K562 (cell line): ENCODE measurements at regions not wholly inside any gene's neighbourhood (a gene's known extent, or its start where the extent isn't known, plus 50 kb on each side); places are given as distances from the start of the nearest gene placed in this dataset.

ENCODE experiments used
- ATAC-seq: fragments of 200-7000 bp; cut with Tn5 transposase; 3 replicates; pipeline ENCODE4 v1.9.1; 2020; ENCODE audit warnings: moderate library complexity
- BruUV-seq: library from RNA; stranded (reverse); fragments of 400-500 nt; replicated peaks from 2 replicates; lab custom pipeline; 2021; lab: Mats Ljungman, UMichigan
- CTCF ChIA-PET: fragments of 300-600 bp; formaldehyde crosslinking; extraction: SDS; loops from one replicate; lab custom pipeline; 2021; ENCODE audit warnings: low intra/inter-chr PET ratio; lab: Yijun Ruan, JAX
- POLR2A ChIA-PET: fragments of 300-600, 350-650 bp; sonication (Branson Sonifier 250); formaldehyde crosslinking; extraction: SDS; loops from one replicate; lab custom pipeline; 2021; ENCODE audit warnings: antibody characterized with exemption, inconsistent platforms; lab: Yijun Ruan, JAX
- DNase-seq, 4 experiments: peaks; one replicate each; pipeline versions ENCODE4 v3.0.0 to v3.0.0-alpha.2; 2011 to 2018; ENCODE audit warnings: low spot score in 3 of 4, mixed read lengths in 3 of 4; ENCODE audit errors: extremely low read depth in 1 of 4
- FAIRE-seq: peaks from 2 replicates; lab custom pipeline; 2011; peaks lifted over from hg19 to GRCh38; lab: Jason Lieb, UNC
- H2AFZ ChIP-seq: 2 replicates; pipeline ENCODE4 v1.6.0; 2011; ENCODE audit warnings: low read depth, low read length, control low read depth, inconsistent platforms
- H3K27ac ChIP-seq: fragments of 200-600 bp; 3 replicates; pipeline ENCODE4 v1.8.0; 2011; ENCODE audit warnings: low read depth, mild to moderate bottlenecking, control low read depth, inconsistent platforms, low read length, moderate library complexity, mixed read lengths; ENCODE audit errors: extremely low read depth
- H3K27me3 ChIP-seq, 2 experiments: fragments of 300-600 bp in 1 of 2; 2 replicates in 1 of 2; 3 replicates in 1 of 2; pipeline versions ENCODE4 v1.6.0 to v1.8.0; 2011; ENCODE audit warnings: inconsistent platforms in 2 of 2, low read length in 2 of 2, mild to moderate bottlenecking in 1 of 2, mixed read lengths in 1 of 2, moderate library complexity in 1 of 2; ENCODE audit not compliant: control insufficient read depth in 2 of 2, insufficient read depth in 2 of 2
- H3K36me3 ChIP-seq: fragments of 300-600 bp; 3 replicates; pipeline ENCODE4 v1.8.0; 2011; ENCODE audit warnings: mild to moderate bottlenecking, low read length, inconsistent platforms; ENCODE audit not compliant: control insufficient read depth, insufficient read depth
- H3K4me1 ChIP-seq, 2 experiments: fragments of 200-600 bp in 1 of 2; replicated peaks in 1 of 2; 2 replicates in 1 of 2; 3 replicates in 1 of 2; pipeline versions ENCODE4 v1.5.1 to v1.8.0; 2011; ENCODE audit warnings: inconsistent platforms in 2 of 2, low read length in 2 of 2, mild to moderate bottlenecking in 1 of 2, mixed read lengths in 1 of 2, moderate library complexity in 1 of 2; ENCODE audit not compliant: control insufficient read depth in 2 of 2, insufficient read depth in 2 of 2
- H3K4me2 ChIP-seq: 2 replicates; pipeline ENCODE4 v1.6.1; 2011; ENCODE audit warnings: low read length, control low read depth, inconsistent platforms, mixed read lengths; ENCODE audit not compliant: insufficient read depth
- H3K4me3 ChIP-seq: fragments of 200-600 bp; sonication (generic), shearing (Covaris generic); 2 replicates; pipeline ENCODE4 v1.5.1; 2016; ENCODE audit warnings: control low read depth, inconsistent platforms
- H3K79me2 ChIP-seq: fragments of 200-600 bp; 3 replicates; pipeline ENCODE4 v1.8.0; 2011; ENCODE audit warnings: low read length, inconsistent platforms; ENCODE audit not compliant: control insufficient read depth, insufficient read depth
- H3K9ac ChIP-seq, 2 experiments: 2 replicates each; pipeline versions ENCODE4 v1.6.0 to v1.6.1; 2011; ENCODE audit warnings: low read depth in 2 of 2, low read length in 2 of 2, control low read depth in 1 of 2, inconsistent platforms in 1 of 2, mild to moderate bottlenecking in 1 of 2, mixed read lengths in 1 of 2; ENCODE audit not compliant: insufficient read depth in 1 of 2
- H3K9me1 ChIP-seq: one replicate; pipeline ENCODE4 v1.6.0; 2011; ENCODE audit warnings: inconsistent platforms, mild to moderate bottlenecking, low read length, moderate library complexity; ENCODE audit not compliant: control insufficient read depth, insufficient read depth
- H3K9me3 ChIP-seq: replicated peaks from 2 replicates; pipeline ENCODE4 v1.5.1; 2011; ENCODE audit warnings: low read depth, low read length, inconsistent platforms; ENCODE audit not compliant: control insufficient read depth, insufficient read depth
- H4K20me1 ChIP-seq: replicated peaks from 2 replicates; pipeline ENCODE4 v1.6.1; 2011; ENCODE audit warnings: low read length, inconsistent platforms, mixed read lengths; ENCODE audit not compliant: control insufficient read depth, insufficient read depth
- CAMTA2 ChIP-seq: fragments of 250-450 bp; sonication (Bioruptor Pico); conservative IDR thresholded peaks from 2 replicates; pipeline ENCODE4 v1.5.1; 2022
- HBP1 ChIP-seq: fragments of 450-650 bp; formaldehyde crosslinking; IDR thresholded peaks from 2 replicates; pipeline ENCODE4 v1.4.0; 2022; ENCODE audit warnings: missing genetic modification characterization
- HNRNPH1 ChIP-seq: fragments of 200-400 bp; formaldehyde crosslinking; optimal IDR thresholded peaks from 2 replicates; pipeline ENCODE3; 2017; ENCODE audit warnings: low read depth, mild to moderate bottlenecking, low read length, moderate library complexity
- JUN ChIP-seq, 2 experiments: sonication (generic) in 1 of 2; formaldehyde crosslinking in 1 of 2; IDR thresholded peaks; 2 replicates each; pipeline versions ENCODE4 v1.6.1 to v1.8.0; 2012 to 2022; ENCODE audit warnings: borderline replicate concordance in 2 of 2, mild to moderate bottlenecking in 2 of 2, improper control_type of control experiment in 1 of 2, low read depth in 1 of 2, low read length in 1 of 2, missing genetic modification reagents in 1 of 2
- L3MBTL2 ChIP-seq: fragments of 450-650 bp; IDR thresholded peaks from 2 replicates; pipeline ENCODE4 v1.6.1; 2016; ENCODE audit warnings: mild to moderate bottlenecking, moderate library complexity
- MGA ChIP-seq: fragments of 450-650 bp; IDR thresholded peaks from 2 replicates; pipeline ENCODE4 v1.6.1; 2016; ENCODE audit warnings: mild to moderate bottlenecking, moderate library complexity
- MYNN ChIP-seq, 2 experiments: sonication (generic); formaldehyde crosslinking in 1 of 2; IDR thresholded peaks; 2 replicates each; pipeline versions ENCODE4 v1.5.0 to v1.6.1; 2016 to 2020; ENCODE audit warnings: antibody characterized with exemption in 1 of 2, missing genetic modification reagents in 1 of 2
- TRIM24 ChIP-seq, 2 experiments: fragments of 450-650 bp; IDR thresholded peaks; 2 replicates each; pipeline ENCODE4 v1.6.1; 2016
- WGBS: fragments of 100-300 bp; shearing (Covaris generic); methylation state at CpG from one replicate; pipeline ENCODE4 v1.1.6; 2016; ENCODE audit warnings: low coverage, mixed read lengths; ENCODE audit not compliant: insufficient coverage; ENCODE audit errors: missing lambda C conversion rate; 5-methylcytosine and 5-hydroxymethylcytosine counted together
- in situ Hi-C: fragments of 300-500 bp; cut with MboI; formaldehyde crosslinking; loops from 4 replicates; pipeline ENCODE4 v1.15.0; 2018; ENCODE audit warnings: inconsistent platforms, mixed read lengths
- intact Hi-C: fragments of 100-400 bp; cut with micrococcal nuclease; formaldehyde crosslinking; loops from 2 replicates; pipeline ENCODE4 v1.14.2; 2022

GRCh38 chrX:2145692-2146367 lies 354.9 kb downstream of the DHRSX start:
- H3K79me2 ChIP-seq = no peaks in the 10 kb centered on the region
- FAIRE-seq (no peak), ATAC-seq (no peak), DNase-seq (no peak)
- in situ Hi-C loops = loop anchor here (25.0 kb wide), 1 partner anchor 834 kb away; no protein-coding TSS in a partner anchor
- no peaks in the 10 kb centered on the region for H3K9me1 ChIP-seq
- 2% methylated on average over 12 of the region's 14 CpGs for WGBS
- no peaks in the 10 kb centered on the region for H3K27me3 ChIP-seq
- no peak overlapping the region for H3K27ac ChIP-seq
- H3K9ac ChIP-seq = no peak overlapping the region
- CTCF ChIA-PET = no interaction called here
- no peak overlapping the region for H3K4me3 ChIP-seq
- H3K36me3 ChIP-seq = no peaks in the 10 kb centered on the region
- BruUV-seq = no TSS peak
- H3K9me3 ChIP-seq = no peaks in the 10 kb centered on the region
- POLR2A ChIA-PET = no interaction called here
- H4K20me1 ChIP-seq = no peaks in the 10 kb centered on the region
- H3K4me1 ChIP-seq = no peaks in the 10 kb centered on the region
- no peak overlapping the region for H3K4me2 ChIP-seq
- intact Hi-C loops = no loop called here
- H2AFZ ChIP-seq = no peak overlapping the region
- TF ChIP-seq TRIM24 (IDR thresholded peaks at IDR 0.05) (no peak), L3MBTL2 (no peak), HBP1 (no peak), JUN (IDR thresholded peaks at IDR 0.05; ENCODE audit: borderline replicate concordance, low read depth, low read length) (no peak), JUN (CRISPR knock-in tag; IDR thresholded peaks at IDR 0.05; ENCODE audit: borderline replicate concordance) (no peak), HNRNPH1 (no peak), MGA (no peak), MYNN (IDR thresholded peaks at IDR 0.05) (no peak), MYNN (CRISPR knock-in tag; IDR thresholded peaks at IDR 0.05) (no peak), CAMTA2 (no peak)
